ENCODE measurements at regions not wholly inside any gene's neighbourhood (a gene's known extent, or its start where the extent isn't known, plus 50 kb on each side); places are given as distances from the start of the nearest gene placed in this dataset.
"Not testable (repeated sequence)": the region's sequence is repeated elsewhere in the genome, so short reads cannot be mapped to it uniquely, and the experiment has no call there.

DNA sequence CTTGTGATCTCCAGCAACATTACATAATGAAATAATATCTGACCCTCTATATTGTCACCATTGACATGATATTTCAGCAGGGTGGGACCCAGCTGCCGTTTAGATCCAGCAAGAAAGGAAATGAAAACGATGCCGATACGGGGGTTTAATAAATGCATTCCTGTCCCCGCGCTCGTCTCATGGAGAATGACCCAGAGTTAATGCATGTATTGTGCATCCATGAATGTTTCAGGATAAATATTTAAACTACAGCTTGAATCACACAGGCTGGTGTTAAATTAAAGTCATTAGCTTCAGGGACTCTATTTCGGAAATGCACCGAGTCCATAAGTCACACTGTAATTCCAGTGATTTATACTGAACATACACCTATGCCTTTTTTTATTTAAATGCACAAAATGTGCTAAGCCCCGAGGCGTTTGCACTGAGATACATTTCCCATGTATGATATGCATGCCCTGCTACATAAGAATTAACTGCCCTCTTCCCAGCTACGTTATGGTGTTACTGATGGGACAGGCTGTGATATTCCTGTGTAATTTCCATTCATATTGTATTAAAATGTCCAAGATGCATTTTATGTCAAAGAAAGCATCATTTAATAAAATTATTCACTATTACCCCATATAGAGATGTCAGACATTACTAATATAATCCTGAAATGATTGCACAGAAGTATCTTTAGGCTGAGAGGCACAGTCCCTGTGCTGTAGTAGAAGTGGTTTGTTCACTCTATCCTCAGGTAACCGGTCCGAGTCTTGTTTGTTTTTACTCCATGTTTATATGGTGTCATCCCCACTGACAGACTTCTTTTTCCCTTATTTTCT is 109.3 kb upstream of the ZNF516 start:
- DNase-seq (ENCODE audit: low spot score) = no peak

DNA sequence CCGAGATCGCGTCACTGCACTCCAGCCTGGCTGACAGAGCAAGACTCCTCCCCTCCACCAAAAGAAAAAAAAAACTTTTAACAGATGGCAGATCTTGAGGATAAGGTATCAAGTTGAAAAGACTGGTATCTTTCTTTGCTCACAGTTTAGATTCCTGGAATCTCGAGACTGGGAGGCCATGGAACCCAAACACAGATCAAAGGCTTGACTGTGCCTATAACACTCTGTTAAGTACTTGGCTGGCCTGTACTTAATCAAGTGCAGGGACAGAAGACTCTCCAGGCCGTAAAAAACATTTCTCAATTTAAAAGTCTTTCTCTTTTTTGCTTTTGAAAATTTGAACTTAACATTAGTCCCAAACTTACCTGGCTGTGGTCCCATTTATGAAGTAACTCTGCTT is 107.1 kb upstream of the ZNF516 start:
- DNase-seq (ENCODE audit: low spot score) = no peak

DNA sequence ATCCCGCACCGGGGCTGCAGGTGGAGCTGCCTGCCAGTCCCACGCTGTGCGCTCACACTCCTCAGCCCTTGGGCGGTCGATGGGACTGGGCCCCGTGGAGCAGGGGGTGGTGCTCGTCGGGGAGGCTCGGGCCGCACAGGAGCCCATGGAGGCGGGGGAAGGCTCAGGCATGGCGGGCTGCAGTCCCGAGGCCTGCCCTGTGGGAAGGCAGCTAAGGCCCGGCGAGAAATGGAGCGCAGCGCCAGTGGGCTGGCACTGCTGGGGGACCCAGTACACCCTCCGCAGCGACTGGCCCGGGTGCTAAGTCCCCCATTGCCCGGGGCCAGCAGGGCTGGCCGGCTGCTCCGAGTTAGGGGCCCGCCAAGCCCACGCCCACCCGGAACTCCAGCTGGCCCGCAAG is 105.0 kb upstream of the ZNF516 start:
- not testable (repeated sequence) for DNase-seq (ENCODE audit: low spot score)

DNA sequence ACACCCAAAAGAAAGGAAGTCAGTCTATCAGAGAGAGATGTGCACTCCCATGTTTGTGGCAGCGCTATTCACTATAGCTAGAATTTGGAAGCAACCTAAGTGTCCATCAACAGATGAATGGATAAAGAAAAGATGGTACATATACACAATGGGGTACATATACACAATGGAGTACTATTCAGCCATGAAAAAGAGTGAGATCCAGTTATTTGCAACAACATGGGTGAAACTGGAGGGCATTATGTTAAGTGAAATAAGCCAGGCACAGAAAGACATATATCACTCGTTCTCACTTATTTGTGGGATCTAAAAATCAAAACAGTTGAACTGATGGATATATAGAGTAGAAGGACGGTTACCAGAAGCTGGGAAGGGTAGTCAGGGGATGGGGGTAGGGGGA is 99.9 kb upstream of the ZNF516 start:
- no peak for DNase-seq (ENCODE audit: low spot score)

DNA sequence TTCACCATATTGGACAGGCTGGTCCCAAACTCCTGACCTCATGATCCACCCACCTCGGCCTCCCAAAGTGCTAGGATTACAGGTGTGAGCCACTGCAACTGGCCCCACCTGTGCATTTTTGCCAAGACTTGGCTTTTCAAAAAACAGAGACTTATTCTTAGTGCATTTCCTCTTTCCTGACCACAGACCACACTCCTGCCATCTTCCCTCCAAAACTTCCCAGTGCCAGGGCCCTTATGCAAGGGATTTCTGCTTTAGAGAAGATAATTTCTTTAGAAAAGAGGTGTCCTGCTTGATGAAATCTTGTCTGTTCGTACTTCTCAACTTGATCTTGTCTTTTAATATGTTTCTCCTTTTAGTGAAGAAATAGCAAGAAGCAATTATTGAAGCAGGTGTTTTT is 98.8 kb upstream of the ZNF516 start:
- DNase-seq (ENCODE audit: low spot score) = no peak

DNA sequence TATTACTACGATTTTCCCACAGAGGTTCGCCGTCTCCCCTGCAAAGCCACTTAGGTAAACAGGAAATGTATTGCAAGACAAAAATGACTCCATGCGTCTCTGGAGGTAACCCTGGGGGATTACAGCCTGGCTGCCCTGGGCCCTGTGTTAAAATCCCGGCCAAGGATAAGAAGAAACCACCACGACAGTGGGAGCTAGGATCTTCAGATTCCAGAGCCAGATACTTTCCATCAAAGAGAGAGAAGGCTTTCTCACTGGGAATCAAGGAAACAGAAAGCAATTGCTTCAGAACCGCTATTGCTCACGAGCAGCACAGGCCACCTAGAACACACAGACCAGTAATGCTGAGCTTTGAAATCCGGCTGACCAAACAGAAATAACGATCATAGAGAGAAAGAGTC is 97.9 kb upstream of the ZNF516 start:
- DNase-seq (ENCODE audit: low spot score) = no peak

DNA sequence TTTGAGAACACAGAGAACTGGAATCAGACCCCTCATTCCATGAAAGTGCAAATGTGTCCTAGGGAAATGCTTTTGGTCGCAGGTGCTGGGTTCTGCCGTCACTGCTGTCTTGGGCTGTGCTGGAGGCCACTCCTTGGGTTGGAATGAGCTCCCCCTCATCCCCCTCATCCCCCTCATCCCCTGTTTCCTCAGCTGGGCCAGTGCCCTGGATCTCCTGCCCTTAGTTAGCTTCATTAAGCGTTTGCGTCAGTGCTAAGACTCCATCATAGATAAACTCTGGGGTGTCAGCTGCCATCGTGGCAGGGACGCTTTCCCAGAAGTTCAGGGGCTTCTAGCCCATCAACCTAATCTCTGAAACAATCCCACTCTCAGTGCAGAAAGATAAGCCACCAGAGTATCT is 97.1 kb upstream of the ZNF516 start:
- no peak for DNase-seq (ENCODE audit: low spot score)

DNA sequence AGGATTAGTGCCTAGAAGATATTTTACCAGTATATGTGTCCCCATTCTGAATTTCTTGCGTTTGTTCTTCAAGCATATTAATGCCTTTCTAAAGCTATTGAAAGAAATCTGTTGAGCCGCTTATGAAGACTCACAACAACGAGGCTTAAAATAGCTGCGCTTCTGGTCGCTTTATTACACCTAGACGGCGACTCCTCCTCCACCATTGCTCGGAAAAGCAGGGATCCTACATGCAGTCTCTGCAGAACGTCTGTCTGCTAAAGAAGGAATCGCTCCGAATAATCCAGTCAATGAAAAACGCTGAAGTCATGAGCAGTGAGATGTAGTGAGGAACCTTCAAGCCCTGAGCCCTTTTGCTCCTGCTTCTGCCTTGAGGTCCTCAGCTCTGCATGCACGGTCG is 94.8 kb upstream of the ZNF516 start:
- no peak for DNase-seq (ENCODE audit: low spot score)

DNA sequence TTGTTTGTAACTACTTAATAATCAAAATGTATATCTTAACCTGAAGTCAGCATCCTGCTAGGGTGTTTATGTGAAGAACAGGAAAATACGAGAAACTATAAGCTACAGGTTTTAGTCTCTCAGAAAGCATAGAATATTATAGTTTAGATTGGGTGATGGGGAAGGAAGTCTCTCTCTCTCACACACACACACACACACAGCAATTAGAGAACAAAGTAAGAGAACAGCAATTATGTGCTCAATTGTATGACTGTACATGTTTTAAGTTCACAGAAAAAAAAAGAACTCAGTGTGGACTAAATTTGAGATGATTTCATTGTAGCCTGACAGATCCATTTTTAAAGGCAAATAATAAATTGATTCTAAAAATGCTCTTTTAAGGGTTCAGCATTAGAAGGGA is 94.3 kb upstream of the ZNF516 start:
- DNase-seq (ENCODE audit: low spot score) = no peak

DNA sequence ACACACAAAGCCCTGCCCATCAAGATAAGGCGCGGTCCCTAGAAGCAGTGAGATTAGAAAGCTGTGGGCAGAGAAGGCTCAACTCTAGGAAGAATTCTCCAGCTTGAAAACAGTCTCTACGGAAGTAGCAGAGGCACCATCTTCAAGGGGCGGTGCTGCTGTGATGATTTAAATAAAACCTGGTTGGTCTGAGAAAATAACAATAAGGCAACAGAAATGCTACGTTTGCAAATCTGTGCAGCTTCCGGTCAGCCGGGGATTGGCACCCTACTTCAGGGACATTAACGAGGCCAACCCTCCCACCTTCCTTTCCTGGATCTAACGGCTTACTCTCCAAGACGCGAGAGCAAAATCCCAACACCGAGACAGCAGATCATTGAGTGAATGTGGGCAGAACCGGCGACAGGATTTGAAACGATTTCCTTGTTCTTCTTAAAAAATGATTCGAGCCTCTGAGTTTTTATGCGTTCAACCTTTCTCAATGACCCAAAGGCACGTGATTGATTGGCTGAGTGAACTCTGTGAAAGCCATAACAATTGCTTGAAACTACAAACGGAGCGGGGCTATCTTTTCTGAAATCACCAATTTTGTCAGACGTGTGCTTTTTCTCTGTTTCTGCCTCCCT is 93.7 kb upstream of the ZNF516 start:
- DNase-seq (ENCODE audit: low spot score) = no peak

DNA sequence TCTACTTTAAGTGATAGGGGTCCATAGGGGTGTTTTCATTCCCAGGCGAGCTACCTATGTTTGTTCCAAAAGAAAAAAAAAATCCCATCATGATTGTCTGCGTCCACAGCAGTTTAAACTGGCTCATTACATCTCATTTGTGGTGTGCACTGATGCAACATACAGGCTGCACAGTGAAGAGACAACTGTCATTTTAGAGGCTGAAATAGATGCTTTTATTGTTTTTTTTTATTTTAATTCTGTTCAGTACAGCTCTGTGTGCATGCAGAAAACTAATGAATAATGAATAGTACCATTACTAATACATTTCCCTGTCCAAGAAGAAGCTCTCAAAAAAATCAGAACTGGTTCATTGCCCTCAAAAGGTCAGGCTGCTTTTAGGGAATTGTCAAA is 92.8 kb upstream of the ZNF516 start:
- DNase-seq (ENCODE audit: low spot score) = no peak

DNA sequence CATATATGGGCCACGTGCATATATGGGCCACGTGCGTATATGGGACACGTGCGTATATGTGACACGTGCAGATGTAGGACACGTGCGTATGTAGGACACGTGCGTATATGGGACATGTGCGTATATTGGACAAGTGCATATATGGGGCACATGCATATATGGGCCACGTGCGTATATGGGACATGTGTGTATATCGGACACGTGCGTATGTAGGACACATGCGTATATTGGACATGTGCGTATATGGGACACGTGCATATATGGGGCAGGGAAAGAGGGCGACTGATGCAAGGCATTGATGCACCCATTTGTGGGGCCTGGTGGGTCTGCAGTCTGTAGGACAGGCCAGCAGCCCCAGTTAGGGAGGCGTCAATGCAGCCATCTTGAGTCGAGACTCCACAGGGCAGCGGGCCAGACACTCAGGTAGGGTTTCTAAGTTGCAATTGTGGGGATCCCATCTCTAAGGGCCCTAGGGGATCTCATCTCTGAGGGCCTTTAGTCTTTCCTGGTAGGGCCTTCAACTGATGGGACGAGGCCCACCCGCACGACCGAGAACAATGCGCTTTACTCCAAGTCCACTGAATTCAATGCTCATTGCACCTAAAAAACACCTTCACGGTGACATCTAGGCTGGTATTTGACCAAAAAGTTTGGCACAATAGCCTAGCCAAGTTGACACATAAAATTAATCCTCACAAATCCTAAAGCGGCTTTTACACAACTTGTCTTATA is 92.3 kb upstream of the ZNF516 start:
- DNase-seq (ENCODE audit: low spot score) = no peak

DNA sequence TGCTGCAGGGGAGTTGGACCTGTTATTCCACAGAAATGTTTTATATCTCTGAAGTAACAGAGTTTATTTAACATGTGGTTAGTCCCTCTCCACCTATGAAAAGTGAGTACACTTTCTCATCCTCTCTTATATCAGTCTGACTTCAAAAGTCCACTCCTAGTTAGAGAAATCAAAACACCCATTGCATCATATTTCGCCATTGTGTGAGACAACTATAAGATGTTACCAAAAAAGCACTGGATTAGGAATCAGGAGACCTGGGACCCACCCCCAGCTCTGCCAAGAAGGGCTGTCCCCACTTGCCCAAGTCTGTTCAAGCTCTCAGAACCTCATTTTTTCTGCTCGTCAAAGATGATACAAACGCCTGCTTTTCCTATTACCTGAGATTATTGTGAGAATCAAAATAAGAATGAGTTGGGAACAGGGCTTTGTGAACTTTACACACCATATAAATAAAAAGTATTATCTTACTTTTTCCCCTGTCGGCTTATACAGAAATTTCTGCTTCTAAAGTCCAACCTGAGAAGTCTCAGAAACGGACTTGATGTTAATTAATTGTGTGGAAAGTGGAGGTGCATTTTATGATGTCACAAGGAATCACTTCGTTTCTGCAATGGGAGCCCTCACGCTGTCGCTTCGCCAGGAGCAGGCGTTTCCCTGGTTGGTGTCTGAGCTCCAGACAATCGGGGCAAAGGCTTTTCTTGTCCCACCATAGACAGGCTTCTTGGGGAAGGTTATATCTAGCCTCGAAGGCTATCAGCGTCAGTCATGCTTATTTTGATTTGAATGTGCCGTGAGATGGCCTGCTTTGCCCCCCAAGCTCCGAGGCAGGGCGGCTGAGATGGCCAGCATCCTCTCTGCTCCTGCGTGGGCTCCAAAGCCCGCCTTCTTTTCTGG is 89.6 kb upstream of the ZNF516 start:
- DNase-seq (ENCODE audit: low spot score) = no peak

DNA sequence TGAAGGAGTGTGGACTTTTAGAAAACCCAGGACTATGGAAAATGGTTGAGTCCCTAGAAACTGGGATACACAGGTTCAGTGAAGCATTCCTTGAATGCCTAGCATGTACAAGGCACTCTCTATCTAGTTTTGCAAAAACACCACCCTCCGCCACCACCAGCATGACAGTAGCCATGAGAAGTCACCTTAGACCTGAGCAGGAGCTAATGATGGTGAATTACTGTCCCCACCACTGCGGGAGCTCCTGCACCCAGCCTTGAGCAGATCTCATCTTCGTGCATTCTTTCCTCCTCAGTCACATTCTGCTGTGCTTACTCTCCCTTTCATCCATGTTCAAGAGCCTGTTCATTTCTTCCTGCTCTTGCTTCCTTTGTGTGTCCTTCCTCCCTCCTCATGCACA is 86.2 kb upstream of the ZNF516 start:
- no peak for DNase-seq (ENCODE audit: low spot score)

DNA sequence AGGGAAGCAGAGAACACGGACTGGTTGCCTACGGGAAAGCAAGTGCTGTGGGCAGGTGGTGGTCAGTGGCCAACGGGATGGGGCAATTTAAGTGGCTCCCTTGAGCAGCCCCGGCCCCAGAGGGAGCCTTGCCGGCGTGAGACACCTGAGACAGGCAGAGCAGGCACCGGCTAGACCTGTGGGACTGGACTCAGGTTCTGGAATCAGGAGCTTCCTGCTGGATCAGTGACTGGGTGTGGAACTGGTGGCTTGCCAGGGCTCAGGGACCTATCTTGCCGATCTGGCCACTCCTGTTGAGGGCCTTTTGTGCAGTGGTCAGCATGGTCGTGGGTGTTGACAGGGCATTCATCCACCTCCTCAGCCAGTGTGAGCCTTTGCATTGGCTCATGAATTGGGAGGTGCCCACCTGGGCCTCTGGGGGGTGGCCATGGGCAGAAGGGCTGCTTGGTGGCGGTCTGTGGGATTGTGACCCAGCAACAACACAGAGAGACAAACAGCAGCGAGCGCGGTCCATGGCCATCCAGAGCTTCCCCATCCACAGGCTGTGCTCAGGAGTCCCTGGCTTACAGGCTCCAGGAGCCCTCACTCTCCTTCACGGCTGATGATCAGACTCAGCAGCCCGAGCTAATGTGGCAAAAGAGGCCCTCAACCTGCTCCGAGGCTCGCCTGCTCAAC is 85.4 kb upstream of the ZNF516 start:
- DNase-seq (ENCODE audit: low spot score) = no peak

DNA sequence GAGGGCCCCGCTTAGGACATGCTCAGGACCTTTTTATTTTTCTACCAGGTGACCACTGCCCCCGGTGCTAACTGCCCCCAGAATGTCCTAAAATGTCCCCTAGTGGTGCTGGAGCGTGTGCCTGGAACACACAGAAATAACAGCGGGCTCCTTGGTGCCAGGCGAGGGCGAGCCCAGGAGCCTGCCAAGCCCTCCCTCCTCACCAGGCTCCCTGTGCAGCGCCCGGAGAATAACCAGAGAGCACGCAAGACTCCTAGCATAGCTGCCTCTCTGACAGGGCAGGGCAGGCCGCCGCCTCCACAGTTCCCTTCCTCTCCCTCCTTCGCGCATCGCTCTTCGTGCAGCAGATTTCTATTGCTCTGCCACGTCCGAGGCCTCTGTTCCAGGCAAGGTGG is 84.3 kb upstream of the ZNF516 start:
- DNase-seq (ENCODE audit: low spot score) = no peak

DNA sequence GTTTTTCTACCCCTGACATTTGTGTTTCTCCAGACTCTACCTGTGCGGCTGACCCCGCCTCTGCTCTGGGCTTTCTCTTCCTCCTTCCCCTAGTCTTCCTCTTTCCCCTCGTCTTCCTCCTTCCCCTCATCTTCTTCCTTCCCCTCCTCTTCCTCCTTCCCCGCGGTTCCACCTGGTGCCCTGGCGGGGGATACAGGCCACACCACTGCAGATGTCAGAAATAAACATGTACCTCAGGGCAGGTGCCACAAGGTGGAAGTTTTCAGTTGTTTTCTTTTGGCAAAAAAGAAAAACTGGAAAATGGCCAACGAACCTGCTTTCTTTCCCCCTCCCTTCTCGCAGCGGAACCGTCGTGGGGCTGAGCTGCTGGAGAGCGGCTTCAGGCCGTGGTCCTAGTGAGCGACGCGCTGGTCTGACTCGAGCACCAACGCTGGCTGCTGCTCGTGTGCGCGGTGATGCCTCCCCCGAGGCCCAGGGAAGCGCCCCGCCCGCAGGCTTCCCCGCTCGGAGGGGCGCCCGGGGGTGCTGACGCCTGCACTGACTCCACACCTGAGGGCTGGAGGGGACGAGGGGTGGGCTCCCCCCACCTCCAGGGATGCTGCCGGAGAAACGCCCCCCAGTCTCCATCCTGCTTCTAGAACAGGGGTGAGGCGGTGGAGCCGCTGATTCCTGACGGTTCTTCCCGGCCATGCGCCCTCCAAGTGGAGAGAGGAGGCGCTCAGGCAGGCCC is 83.7 kb upstream of the ZNF516 start:
- no peak for DNase-seq (ENCODE audit: low spot score)

DNA sequence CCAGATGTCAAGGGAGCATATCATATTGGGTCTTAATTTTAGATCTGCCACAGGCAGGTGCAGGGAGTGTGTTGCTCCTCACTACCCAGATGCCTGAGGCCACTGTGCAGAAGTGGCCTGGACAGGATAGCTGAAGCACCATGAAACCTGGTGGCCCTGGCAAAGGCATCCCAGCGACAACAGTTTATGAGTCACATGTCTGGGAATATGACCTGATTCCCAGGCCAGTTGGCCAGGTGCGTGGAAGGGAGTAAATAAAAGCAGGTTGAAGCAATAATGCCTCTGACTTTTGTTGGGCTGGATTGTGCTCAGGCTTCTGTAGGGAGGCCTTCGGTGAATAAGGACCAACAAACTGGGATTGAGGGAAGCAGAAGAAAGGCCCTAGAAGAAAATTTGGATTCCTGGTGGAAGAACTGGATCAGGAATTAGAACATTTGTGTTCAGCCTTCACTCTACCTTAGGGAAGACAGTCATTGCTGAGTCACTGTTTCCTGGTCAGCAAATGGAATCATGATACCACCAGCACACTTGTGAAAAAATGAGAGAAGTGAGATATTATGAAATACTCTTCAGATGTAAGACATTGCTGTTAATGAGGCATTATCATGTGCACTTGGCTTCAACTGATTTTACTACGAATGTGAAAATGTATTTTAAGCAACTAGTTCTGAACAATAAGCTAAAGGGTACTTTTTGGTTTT is 78.4 kb upstream of the ZNF516 start:
- no peak for DNase-seq (ENCODE audit: low spot score)

DNA sequence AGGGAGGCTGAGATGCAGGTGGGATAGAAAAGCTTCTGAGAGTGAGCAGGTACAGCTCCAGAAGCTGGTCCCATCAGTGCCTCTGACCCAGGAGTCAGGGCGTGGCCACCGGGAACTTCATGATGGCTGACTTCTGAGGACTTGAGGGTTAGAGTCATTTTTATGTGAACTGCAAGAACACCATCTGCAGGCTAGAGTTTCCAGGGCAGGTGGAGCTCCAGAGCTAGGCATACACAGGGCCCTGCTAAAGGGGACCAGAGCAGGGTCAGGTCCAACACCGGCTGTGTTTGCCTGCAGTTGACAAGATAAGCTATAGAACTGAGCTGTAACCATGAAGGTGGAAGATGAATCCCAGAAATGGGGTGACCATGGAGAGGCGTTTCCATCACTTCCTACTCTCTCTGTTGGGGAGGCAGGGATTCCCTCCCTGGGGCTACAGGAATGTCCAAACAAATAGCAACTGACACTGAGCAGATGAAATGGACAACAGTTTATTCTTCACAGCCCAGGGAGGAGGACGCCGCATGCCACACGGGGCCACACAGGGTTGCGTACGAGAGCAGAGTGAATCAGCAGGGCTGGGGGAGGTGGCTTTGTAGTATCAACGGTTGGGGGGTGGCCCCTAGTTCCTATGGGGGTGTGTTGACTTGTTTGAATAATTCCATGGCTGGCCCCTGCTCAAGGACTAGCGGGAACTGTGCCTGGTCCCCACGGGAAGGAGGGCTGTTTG is 77.6 kb upstream of the ZNF516 start:
- DNase-seq (ENCODE audit: low spot score) = no peak

DNA sequence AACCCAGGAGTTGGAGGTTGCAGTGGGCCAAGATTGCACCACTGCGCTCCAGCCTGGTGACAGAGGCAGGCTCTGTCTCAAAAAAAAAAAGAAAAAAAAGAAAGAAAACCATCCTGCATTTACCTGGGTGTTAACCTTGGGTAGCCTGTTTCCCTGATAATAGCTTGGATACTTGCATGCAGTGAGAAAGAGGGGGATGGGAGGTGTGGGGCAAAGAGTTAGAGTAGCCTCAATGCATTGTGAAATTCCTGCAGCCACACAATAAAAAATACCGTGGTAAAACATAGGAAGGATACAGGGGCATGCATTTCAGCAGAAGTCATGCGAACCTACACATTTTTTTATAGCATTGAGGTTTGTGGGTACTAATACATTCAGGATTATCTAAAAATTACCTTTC is 76.6 kb upstream of the ZNF516 start:
- no peak for DNase-seq (ENCODE audit: low spot score)

Data from hepatic stellate cell (primary cell).